ENCODE measurements at regions not wholly inside any gene's neighbourhood (a gene's known extent, or its start where the extent isn't known, plus 50 kb on each side); places are given as distances from the start of the nearest gene placed in this dataset.

- Histone ChIP-seq H3K27ac (ENCODE audit: insufficient read depth, low read length, poor library complexity, severe bottlenecking) (no peak overlapping the region), H3K9me3 (ENCODE audit: control insufficient read depth, low read length) (no peaks in the 10 kb centered on the region), H3K4me1 (ENCODE audit: control insufficient read depth, insufficient read depth, low read length, poor library complexity, severe bottlenecking) (no peaks in the 10 kb centered on the region), H3K27me3 (replicated peaks; ENCODE audit: control insufficient read depth, insufficient read depth, low read length, poor library complexity, severe bottlenecking) (no peaks in the 10 kb centered on the region), H3K4me3 (ENCODE audit: insufficient read depth, low read depth, low read length, poor library complexity, severe bottlenecking) (no peak overlapping the region), H3K36me3 (ENCODE audit: control insufficient read depth, insufficient read depth, low read length) (no peaks in the 10 kb centered on the region)
- no peak for DNase-seq
These were observed 191.7 kb upstream of the SERP2 start for GRCh38 chr13:44181931-44182330.

- Histone ChIP-seq H3K4me1 (ENCODE audit: control insufficient read depth, insufficient read depth, low read length, poor library complexity, severe bottlenecking) (no peaks in the 10 kb centered on the region), H3K9me3 (ENCODE audit: control insufficient read depth, low read length) (no peaks in the 10 kb centered on the region), H3K4me3 (ENCODE audit: insufficient read depth, low read depth, low read length, poor library complexity, severe bottlenecking) (no peak overlapping the region), H3K36me3 (ENCODE audit: control insufficient read depth, insufficient read depth, low read length) (no peaks in the 10 kb centered on the region), H3K27me3 (replicated peaks; ENCODE audit: control insufficient read depth, insufficient read depth, low read length, poor library complexity, severe bottlenecking) (no peaks in the 10 kb centered on the region), H3K27ac (ENCODE audit: insufficient read depth, low read length, poor library complexity, severe bottlenecking) (no peak overlapping the region)
- no peak for DNase-seq
These were observed 188.9 kb upstream of the SERP2 start for GRCh38 chr13:44184740-44185139.

- no peak overlapping the region for H3K27ac ChIP-seq (ENCODE audit: insufficient read depth, low read length, poor library complexity, severe bottlenecking)
- H3K9me3 ChIP-seq (ENCODE audit: control insufficient read depth, low read length): no peaks in the 10 kb centered on the region
- DNase-seq: no peak
These were observed 185.4 kb upstream of the SERP2 start for GRCh38 chr13:44188257-44188656.

GRCh38 chr13:44189085-44189484, 184.5 kb upstream of the SERP2 start:
- Histone ChIP-seq H3K4me1 (ENCODE audit: control insufficient read depth, insufficient read depth, low read length, poor library complexity, severe bottlenecking) (no peaks in the 10 kb centered on the region), H3K4me3 (ENCODE audit: insufficient read depth, low read depth, low read length, poor library complexity, severe bottlenecking) (no peak overlapping the region), H3K9me3 (ENCODE audit: control insufficient read depth, low read length) (no peaks in the 10 kb centered on the region), H3K27ac (ENCODE audit: insufficient read depth, low read length, poor library complexity, severe bottlenecking) (no peak overlapping the region), H3K27me3 (replicated peaks; ENCODE audit: control insufficient read depth, insufficient read depth, low read length, poor library complexity, severe bottlenecking) (no peaks in the 10 kb centered on the region), H3K36me3 (ENCODE audit: control insufficient read depth, insufficient read depth, low read length) (no peaks in the 10 kb centered on the region)
- DNase-seq: no peak

More at GRCh38 chr13:44188257-44188656, 185.4 kb upstream of the SERP2 start:
- Histone ChIP-seq H3K27me3 (replicated peaks; ENCODE audit: control insufficient read depth, insufficient read depth, low read length, poor library complexity, severe bottlenecking) (no peaks in the 10 kb centered on the region), H3K36me3 (ENCODE audit: control insufficient read depth, insufficient read depth, low read length) (no peaks in the 10 kb centered on the region), H3K4me3 (ENCODE audit: insufficient read depth, low read depth, low read length, poor library complexity, severe bottlenecking) (no peak overlapping the region), H3K4me1 (ENCODE audit: control insufficient read depth, insufficient read depth, low read length, poor library complexity, severe bottlenecking) (no peaks in the 10 kb centered on the region)

GRCh38 chr13:44191103-44191502, 182.5 kb upstream of the SERP2 start:
- H3K4me3 ChIP-seq (ENCODE audit: insufficient read depth, low read depth, low read length, poor library complexity, severe bottlenecking): no peak overlapping the region
- H3K27ac ChIP-seq (ENCODE audit: insufficient read depth, low read length, poor library complexity, severe bottlenecking): no peak overlapping the region
- H3K36me3 ChIP-seq (ENCODE audit: control insufficient read depth, insufficient read depth, low read length): no peaks in the 10 kb centered on the region
- H3K4me1 ChIP-seq (ENCODE audit: control insufficient read depth, insufficient read depth, low read length, poor library complexity, severe bottlenecking): peaks cover 5% of the 10 kb centered on the region
- no peaks in the 10 kb centered on the region for H3K27me3 ChIP-seq (replicated peaks; ENCODE audit: control insufficient read depth, insufficient read depth, low read length, poor library complexity, severe bottlenecking)
- no peak for DNase-seq
- H3K9me3 ChIP-seq (ENCODE audit: control insufficient read depth, low read length): no peaks in the 10 kb centered on the region

GRCh38 chr13:44191504-44192171, 182.0 kb upstream of the SERP2 start:
- H3K36me3 ChIP-seq (ENCODE audit: control insufficient read depth, insufficient read depth, low read length): no peaks in the 10 kb centered on the region
- no peak overlapping the region for H3K27ac ChIP-seq (ENCODE audit: insufficient read depth, low read length, poor library complexity, severe bottlenecking)
- H3K4me3 ChIP-seq (ENCODE audit: insufficient read depth, low read depth, low read length, poor library complexity, severe bottlenecking): no peak overlapping the region
- DNase-seq: peak in 1 of 3 donors; percentile 21
- H3K9me3 ChIP-seq (ENCODE audit: control insufficient read depth, low read length): no peaks in the 10 kb centered on the region
- no peaks in the 10 kb centered on the region for H3K27me3 ChIP-seq (replicated peaks; ENCODE audit: control insufficient read depth, insufficient read depth, low read length, poor library complexity, severe bottlenecking)
- H3K4me1 ChIP-seq (ENCODE audit: control insufficient read depth, insufficient read depth, low read length, poor library complexity, severe bottlenecking): peaks cover 5% of the 10 kb centered on the region

- Histone ChIP-seq H3K4me1 (ENCODE audit: control insufficient read depth, insufficient read depth, low read length, poor library complexity, severe bottlenecking) (peaks cover 5% of the 10 kb centered on the region), H3K4me3 (ENCODE audit: insufficient read depth, low read depth, low read length, poor library complexity, severe bottlenecking) (no peak overlapping the region), H3K36me3 (ENCODE audit: control insufficient read depth, insufficient read depth, low read length) (no peaks in the 10 kb centered on the region)
These were observed 179.9 kb upstream of the SERP2 start for GRCh38 chr13:44193731-44194130.

GRCh38 chr13:44195245-44195644, 178.4 kb upstream of the SERP2 start:
- Histone ChIP-seq H3K4me3 (ENCODE audit: insufficient read depth, low read depth, low read length, poor library complexity, severe bottlenecking) (no peak overlapping the region), H3K4me1 (ENCODE audit: control insufficient read depth, insufficient read depth, low read length, poor library complexity, severe bottlenecking) (peaks cover 5% of the 10 kb centered on the region), H3K9me3 (ENCODE audit: control insufficient read depth, low read length) (no peaks in the 10 kb centered on the region), H3K27ac (ENCODE audit: insufficient read depth, low read length, poor library complexity, severe bottlenecking) (no peak overlapping the region), H3K36me3 (ENCODE audit: control insufficient read depth, insufficient read depth, low read length) (no peaks in the 10 kb centered on the region), H3K27me3 (replicated peaks; ENCODE audit: control insufficient read depth, insufficient read depth, low read length, poor library complexity, severe bottlenecking) (no peaks in the 10 kb centered on the region)
- DNase-seq: no peak

More at GRCh38 chr13:44193731-44194130, 179.9 kb upstream of the SERP2 start:
- H3K9me3 ChIP-seq (ENCODE audit: control insufficient read depth, low read length): no peaks in the 10 kb centered on the region
- DNase-seq: no peak
- no peaks in the 10 kb centered on the region for H3K27me3 ChIP-seq (replicated peaks; ENCODE audit: control insufficient read depth, insufficient read depth, low read length, poor library complexity, severe bottlenecking)
- H3K27ac ChIP-seq (ENCODE audit: insufficient read depth, low read length, poor library complexity, severe bottlenecking): no peak overlapping the region

- Histone ChIP-seq H3K27me3 (replicated peaks; ENCODE audit: control insufficient read depth, insufficient read depth, low read length, poor library complexity, severe bottlenecking) (no peaks in the 10 kb centered on the region), H3K4me3 (ENCODE audit: insufficient read depth, low read depth, low read length, poor library complexity, severe bottlenecking) (no peak overlapping the region), H3K36me3 (ENCODE audit: control insufficient read depth, insufficient read depth, low read length) (no peaks in the 10 kb centered on the region), H3K9me3 (ENCODE audit: control insufficient read depth, low read length) (no peaks in the 10 kb centered on the region), H3K4me1 (ENCODE audit: control insufficient read depth, insufficient read depth, low read length, poor library complexity, severe bottlenecking) (peaks cover 5% of the 10 kb centered on the region), H3K27ac (ENCODE audit: insufficient read depth, low read length, poor library complexity, severe bottlenecking) (no peak overlapping the region)
- DNase-seq: no peak
These were observed 177.3 kb upstream of the SERP2 start for GRCh38 chr13:44196196-44196751.

- Histone ChIP-seq H3K4me1 (ENCODE audit: control insufficient read depth, insufficient read depth, low read length, poor library complexity, severe bottlenecking) (peaks cover 5% of the 10 kb centered on the region), H3K27me3 (replicated peaks; ENCODE audit: control insufficient read depth, insufficient read depth, low read length, poor library complexity, severe bottlenecking) (no peaks in the 10 kb centered on the region), H3K4me3 (ENCODE audit: insufficient read depth, low read depth, low read length, poor library complexity, severe bottlenecking) (no peak overlapping the region), H3K36me3 (ENCODE audit: control insufficient read depth, insufficient read depth, low read length) (no peaks in the 10 kb centered on the region), H3K9me3 (ENCODE audit: control insufficient read depth, low read length) (no peaks in the 10 kb centered on the region), H3K27ac (ENCODE audit: insufficient read depth, low read length, poor library complexity, severe bottlenecking) (no peak overlapping the region)
- no peak for DNase-seq
These were observed 175.5 kb upstream of the SERP2 start for GRCh38 chr13:44197791-44198770.
